PC-3 (cell line): ENCODE measurements at regions not wholly inside any gene's neighbourhood (a gene's known extent, or its start where the extent isn't known, plus 50 kb on each side); places are given as distances from the start of the nearest gene placed in this dataset.
"Not testable (repeated sequence)": the region's sequence is repeated elsewhere in the genome, so short reads cannot be mapped to it uniquely, and the experiment has no call there.

Source experiments
- ATAC-seq: fragments of 200-7000 bp; cut with Tn5 transposase; 2 replicates; pipeline ENCODE4 v1.9.1; 2020; ENCODE audit warnings: mild to moderate bottlenecking, moderate library complexity
- BruUV-seq: library from RNA; stranded (reverse); fragments of 400-500 nt; replicated peaks from 2 replicates; lab custom pipeline; 2021; lab: Mats Ljungman, UMichigan
- CTCF ChIA-PET: fragments of 300-600 bp; sonication (Branson Sonifier 250); formaldehyde crosslinking; loops from one replicate; lab custom pipeline; 2022; ENCODE audit warnings: antibody characterized with exemption; lab: Charles Lee
- POLR2A ChIA-PET: fragments of 300-600 bp; sonication (Branson Sonifier 250); formaldehyde crosslinking; loops from one replicate; lab custom pipeline; 2022; ENCODE audit warnings: antibody characterized with exemption; ENCODE audit not compliant: unreplicated experiment; lab: Charles Lee
- DNase-seq: peaks from one replicate; pipeline ENCODE4 v3.0.0-alpha.2; 2015
- H2AFZ ChIP-seq: fragments of 300-600 bp; sonication (generic); 2 replicates; pipeline ENCODE4 v1.6.0; 2016; ENCODE audit warnings: antibody characterized with exemption, low read length
- H3F3A ChIP-seq: fragments of 300-600 bp; sonication (generic); one replicate; pipeline ENCODE4 v1.6.0; 2017; ENCODE audit warnings: antibody characterized with exemption, low read length, control low read depth, mild to moderate bottlenecking; ENCODE audit not compliant: unreplicated experiment
- H3K27ac ChIP-seq: fragments of 300-600 bp; sonication (generic); 2 replicates; pipeline ENCODE4 v1.5.1; 2016; ENCODE audit warnings: mild to moderate bottlenecking, low read length
- H3K27me3 ChIP-seq: fragments of 300-600 bp; sonication (generic); 2 replicates; pipeline ENCODE4 v1.6.1; 2016; ENCODE audit warnings: low read length, mixed read lengths
- H3K36me3 ChIP-seq: fragments of 300-600 bp; sonication (generic); 2 replicates; pipeline ENCODE4 v1.6.1; 2016; ENCODE audit warnings: low read depth, mixed run types, low read length, mixed read lengths
- H3K4me1 ChIP-seq: fragments of 300-600 bp; sonication (generic); 2 replicates; pipeline ENCODE4 v1.5.1; 2016; ENCODE audit warnings: low read length; ENCODE audit not compliant: insufficient read depth
- H3K4me2 ChIP-seq: fragments of 300-600 bp; sonication (generic); 2 replicates; pipeline ENCODE4 v1.6.0; 2016; ENCODE audit warnings: low read length
- H3K4me3 ChIP-seq: fragments of 300-600 bp; sonication (generic); 2 replicates; pipeline ENCODE4 v1.5.1; 2016; ENCODE audit warnings: mild to moderate bottlenecking, low read length, mixed read lengths
- H3K79me2 ChIP-seq: fragments of 300-600 bp; sonication (generic); 2 replicates; pipeline ENCODE4 v1.6.1; 2017; ENCODE audit warnings: low read length, mixed read lengths
- H3K9ac ChIP-seq: fragments of 300-600 bp; sonication (generic); 2 replicates; pipeline ENCODE4 v1.6.0; 2016; ENCODE audit warnings: mild to moderate bottlenecking, low read length
- H3K9me2 ChIP-seq: fragments of 300-600 bp; sonication (generic); replicated peaks from 2 replicates; pipeline ENCODE4 v1.6.1; 2016; ENCODE audit warnings: mixed run types, low read length, mixed read lengths
- H3K9me3 ChIP-seq: fragments of 300-600 bp; sonication (generic); 2 replicates; pipeline ENCODE4 v1.6.1; 2016; ENCODE audit warnings: low read length, mixed read lengths
- H4K20me1 ChIP-seq: fragments of 300-600 bp; sonication (generic); 2 replicates; pipeline ENCODE4 v1.6.1; 2016; ENCODE audit warnings: low read length, mixed read lengths
- CTCF ChIP-seq: fragments of 300-600 bp; sonication (generic); conservative IDR thresholded peaks from 2 replicates; pipeline ENCODE4 v1.5.1; 2017; ENCODE audit warnings: antibody characterized with exemption, low read depth, mild to moderate bottlenecking, low read length
- EZH2 ChIP-seq: fragments of 300-600 bp; sonication (generic); IDR thresholded peaks from one replicate; pipeline ENCODE4 v1.6.1; 2017; ENCODE audit warnings: antibody characterized with exemption, mild to moderate bottlenecking, low read length; ENCODE audit not compliant: unreplicated experiment
- EZH2phosphoT487 ChIP-seq: fragments of 300-600 bp; sonication (generic); IDR thresholded peaks from 2 replicates; pipeline ENCODE4 v1.6.1; 2018; ENCODE audit warnings: mild to moderate bottlenecking, antibody characterized with exemption, low read length, borderline replicate concordance
- intact Hi-C: fragments of 100-400 bp; cut with micrococcal nuclease; formaldehyde crosslinking; loops from 2 replicates; pipeline ENCODE4 v1.9.0; 2023

- CTCF ChIA-PET = no interaction called here
- POLR2A ChIA-PET = no interaction called here
Observed at GRCh38 chr2:63701406-63701805, 112.6 kb downstream of the MDH1 start.

GRCh38 chr2:63706084-63706483 lies 117.3 kb downstream of the MDH1 start:
- H3F3A ChIP-seq, H3K9me3 ChIP-seq, H4K20me1 ChIP-seq, BruUV-seq, ATAC-seq, CTCF ChIA-PET, H2AFZ ChIP-seq, intact Hi-C loops, H3K4me2 ChIP-seq, DNase-seq, H3K36me3 ChIP-seq, H3K4me3 ChIP-seq, H3K9me2 ChIP-seq, POLR2A ChIA-PET, H3K9ac ChIP-seq, H3K27ac ChIP-seq, H3K4me1 ChIP-seq, H3K79me2 ChIP-seq, H3K27me3 ChIP-seq: not testable (repeated sequence)

More at GRCh38 chr2:63701406-63701805, 112.6 kb downstream of the MDH1 start:
- intact Hi-C loops = no loop called here
- no peak overlapping the region for H3K4me3 ChIP-seq
- TF ChIP-seq EZH2 (no peak), CTCF (no peak), EZH2phosphoT487 (no peak)
- no peak overlapping the region for H3K9ac ChIP-seq
- H2AFZ ChIP-seq = no peak overlapping the region
- ATAC-seq = no peak
- H3K9me2 ChIP-seq = no peaks in the 10 kb centered on the region
- H3K36me3 ChIP-seq = no peaks in the 10 kb centered on the region
- DNase-seq = no peak
- BruUV-seq = no TSS peak
- H3K79me2 ChIP-seq = no peaks in the 10 kb centered on the region
- no peaks in the 10 kb centered on the region for H4K20me1 ChIP-seq
- no peaks in the 10 kb centered on the region for H3K9me3 ChIP-seq
- H3K4me2 ChIP-seq = no peak overlapping the region
- H3K27ac ChIP-seq = no peak overlapping the region
- H3F3A ChIP-seq = peaks cover 7% of the 10 kb centered on the region
- peaks cover 37% of the 10 kb centered on the region for H3K4me1 ChIP-seq
- H3K27me3 ChIP-seq = no peaks in the 10 kb centered on the region

DNA sequence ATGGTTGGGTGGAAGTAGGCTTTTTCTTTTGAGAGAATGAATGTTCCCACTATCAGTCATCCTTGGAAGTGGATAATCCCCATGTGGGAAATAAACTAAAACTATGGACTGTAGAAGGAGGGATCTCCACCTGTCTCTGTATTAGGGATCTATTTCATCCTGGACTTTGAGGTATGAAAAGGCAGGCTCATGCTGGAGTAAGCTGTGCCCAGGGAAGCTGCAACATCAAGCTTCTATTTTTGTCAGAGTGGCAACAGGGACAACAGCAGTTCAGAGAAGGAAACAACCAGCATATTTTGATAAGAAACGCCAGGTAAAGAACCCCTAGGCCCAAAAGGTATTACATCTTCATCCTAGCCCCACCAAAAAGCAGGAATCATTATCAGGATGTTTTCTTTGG lies 122.0 kb downstream of the MDH1 start:
- no peaks in the 10 kb centered on the region for H3F3A ChIP-seq
- intact Hi-C loops = no loop called here
- no peak overlapping the region for H3K9ac ChIP-seq
- H3K79me2 ChIP-seq = no peaks in the 10 kb centered on the region
- H3K9me3 ChIP-seq = no peaks in the 10 kb centered on the region
- no peak overlapping the region for H3K4me2 ChIP-seq
- no peak for ATAC-seq
- H3K4me1 ChIP-seq = no peaks in the 10 kb centered on the region
- BruUV-seq = no TSS peak
- H4K20me1 ChIP-seq = no peaks in the 10 kb centered on the region
- DNase-seq = no peak
- H3K9me2 ChIP-seq = no peaks in the 10 kb centered on the region
- H3K4me3 ChIP-seq = no peak overlapping the region
- TF ChIP-seq EZH2 (no peak), CTCF (no peak), EZH2phosphoT487 (no peak)
- H2AFZ ChIP-seq = no peak overlapping the region
- H3K27ac ChIP-seq = no peak overlapping the region
- H3K36me3 ChIP-seq = no peaks in the 10 kb centered on the region
- ChIA-PET CTCF (no interaction called here), POLR2A (no interaction called here)
- H3K27me3 ChIP-seq = no peaks in the 10 kb centered on the region
